ENCODE measurements at regions not wholly inside any gene's neighbourhood (a gene's known extent, or its start where the extent isn't known, plus 50 kb on each side); places are given as distances from the start of the nearest gene placed in this dataset.

DNA sequence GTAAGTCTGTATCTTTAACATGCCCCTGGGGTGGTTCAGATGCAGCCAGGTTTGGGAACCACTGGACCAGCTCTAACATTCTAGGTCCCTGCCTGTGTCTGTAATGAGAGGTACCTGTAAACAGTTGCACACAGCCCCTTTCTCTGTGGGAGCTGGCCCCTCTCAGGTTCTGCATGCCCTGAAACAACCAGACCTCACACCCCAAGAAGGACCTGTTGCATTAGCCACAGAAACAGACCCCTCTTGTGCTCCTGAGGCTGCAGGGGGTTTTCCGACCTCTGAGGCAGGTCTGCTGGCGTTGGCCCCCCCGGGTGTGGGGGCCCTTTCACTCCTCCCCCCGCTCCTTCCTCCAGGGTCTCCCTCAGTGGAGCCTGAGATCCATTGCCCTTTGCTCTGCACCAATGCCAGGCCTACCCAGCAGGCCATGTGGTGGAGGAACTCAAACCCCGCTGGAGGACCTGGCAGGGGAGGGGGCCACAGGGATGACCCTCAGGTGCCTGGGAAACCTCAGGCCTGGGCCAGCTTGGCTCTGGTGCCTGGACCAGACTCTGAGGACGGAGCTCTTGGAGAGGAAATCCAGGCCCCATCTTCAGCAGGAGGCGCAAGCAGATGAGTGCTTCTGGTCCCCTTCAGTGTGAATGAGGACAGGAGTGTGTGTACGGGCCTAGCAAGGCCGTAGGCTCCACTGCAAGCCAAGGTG, 61.4 kb upstream of the PJA1 start:
- Mint-ChIP-seq H3K4me1 (peaks cover 6 to 12% of the 10 kb centered on the region in 2 experiments; a peak in 3 of 4 replicates), H3K27me3 (ENCODE audit: low read depth) (peaks cover 90% of the 10 kb centered on the region), H3K27ac (no peak overlapping the region), H3K36me3 (ENCODE audit: insufficient read depth in 1 of 3, low read depth in 3 of 3) (peaks cover 0 to 3% (median 0%) of the 10 kb centered on the region in 3 experiments; a peak in 2 of 7 replicates), H3K4me3 (no peak overlapping the region), H3K9me3 (peaks cover 50 to 53% of the 10 kb centered on the region in 2 experiments)
- H4K91ac ChIP-seq (ENCODE audit: insufficient read length, low read depth, low read length) = no peak overlapping the region
- no peak overlapping the region for H2BK20ac ChIP-seq (ENCODE audit: low read depth, low read length, poor library complexity, severe bottlenecking)
- H2AK5ac ChIP-seq (ENCODE audit: insufficient read length, low read length) = no peak overlapping the region
- no peak overlapping the region for H3T11ph ChIP-seq (ENCODE audit: low read length)
- no peak overlapping the region for H3K23ac ChIP-seq (ENCODE audit: insufficient read length, low read depth, low read length)
- no peak for DNase-seq
- no peak for TF ChIP-seq CTCF (conservative IDR thresholded peaks at IDR 0.05)
- H3K79me2 ChIP-seq (ENCODE audit: insufficient read depth, low read length) = no peaks in the 10 kb centered on the region
- no peak overlapping the region for H2BK5ac ChIP-seq (ENCODE audit: insufficient read length, low read length)
- no peak overlapping the region for H2BK15ac ChIP-seq (ENCODE audit: low read depth, low read length)
- peaks cover 18% of the 10 kb centered on the region for H3K27me3 ChIP-seq (ENCODE audit: insufficient read depth, low read length)
- no peak overlapping the region for H3K4ac ChIP-seq (ENCODE audit: low read depth, low read length)
- H3K4me2 ChIP-seq (ENCODE audit: insufficient read depth, insufficient read length, low read length) = no peak overlapping the region
- no peaks in the 10 kb centered on the region for H3K23me2 ChIP-seq (ENCODE audit: insufficient read length, low read depth, low read length, poor library complexity, severe bottlenecking)
- H3K56ac ChIP-seq (ENCODE audit: insufficient read length, low read depth, low read length) = no peak overlapping the region
- H3K14ac ChIP-seq (ENCODE audit: insufficient read depth, low read length) = no peak overlapping the region
- no peaks in the 10 kb centered on the region for H4K20me1 ChIP-seq (ENCODE audit: control insufficient read depth, insufficient read depth, insufficient read length)
- no peak overlapping the region for H2AFZ ChIP-seq (ENCODE audit: low read length)
- no peaks in the 10 kb centered on the region for H3K79me1 ChIP-seq (ENCODE audit: insufficient read depth, low read depth, low read length, poor library complexity, severe bottlenecking)
- peaks cover 6% of the 10 kb centered on the region for H3K9me3 ChIP-seq (ENCODE audit: control insufficient read depth, low read depth, low read length)
- H4K8ac ChIP-seq (replicated peaks; ENCODE audit: insufficient read length, low read depth, low read length) = no peak overlapping the region
- no peak overlapping the region for H3K18ac ChIP-seq (ENCODE audit: insufficient read length, low read depth, low read length)
- H4K5ac ChIP-seq (ENCODE audit: insufficient read length, low read depth, low read length) = no peak overlapping the region
- H3K27ac ChIP-seq (ENCODE audit: insufficient read length, low read depth, low read length) = no peak overlapping the region
- no CpG with 5 or more reads among the region's 9 CpGs for WGBS (ENCODE audit: extremely low coverage, insufficient read length, low lambda C conversion rate)
- H2BK12ac ChIP-seq (ENCODE audit: insufficient read length, low read depth, low read length) = no peak overlapping the region
- no peak overlapping the region for H2BK120ac ChIP-seq (ENCODE audit: low read depth, low read length, poor library complexity, severe bottlenecking)
- H3K9ac ChIP-seq (ENCODE audit: extremely low read depth, insufficient read length, low read length) = no peak overlapping the region
- no peaks in the 10 kb centered on the region; the same call in 1 of the 2 replicates for H3K4me1 ChIP-seq (ENCODE audit: insufficient read depth, low read length)
